Ovary (tissue), 3 donors: ENCODE measurements at regions not wholly inside any gene's neighbourhood (a gene's known extent, or its start where the extent isn't known, plus 50 kb on each side); places are given as distances from the start of the nearest gene placed in this dataset.

Experiments used
- CTCF ChIP-seq, 3 donors: fragments of 450-650 bp in 2 of 3; fragments of 200-600 bp in 1 of 3; IDR thresholded peaks; one replicate each; pipeline versions ENCODE4 v1.5.1 to v1.8.0; 2016 to 2022; ENCODE audit warnings: antibody characterized with exemption in 3 of 3, mild to moderate bottlenecking in 1 of 3
- EP300 ChIP-seq: sonication (generic); formaldehyde crosslinking; IDR thresholded peaks from one replicate; pipeline ENCODE4 v1.6.1; 2017; ENCODE audit warnings: antibody characterized with exemption
- POLR2A ChIP-seq: fragments of 450-650 bp; IDR thresholded peaks from one replicate; pipeline ENCODE4 v1.6.1; 2017; ENCODE audit warnings: antibody characterized with exemption, mild to moderate bottlenecking, moderate library complexity
- donor health status: DM: no; HTN: no; CAD: no.

- TF ChIP-seq POLR2A (no peak), CTCF (IDR thresholded peaks at IDR 0.05) (no peak), EP300 (no peak)
Observed at GRCh38 chr9:86557918-86558317, 203.7 kb upstream of the TUT7 start.
